Heart right ventricle (tissue), 16 donors: ENCODE measurements at regions not wholly inside any gene's neighbourhood (a gene's known extent, or its start where the extent isn't known, plus 50 kb on each side); places are given as distances from the start of the nearest gene placed in this dataset.

Experiments
- ATAC-seq, 8 donors: fragments of 200-7000 bp; cut with Tn5 transposase; one replicate each; pipeline ENCODE4 v1.9.1; 2020; ENCODE audit warnings: mild to moderate bottlenecking in 8 of 8, moderate library complexity in 8 of 8, moderate number of reproducible peaks in 1 of 8
- DNase-seq, 2 donors: peaks; one replicate each; pipeline ENCODE4 v3.0.0-alpha.2; 2020
- H3K27ac ChIP-seq, 10 donors: fragments of 200-600 bp; sonication (generic) in 2 of 10; one replicate each; pipeline versions ENCODE4 v1.5.0 to v1.8.0; 2020 to 2022; ENCODE audit warnings: mild to moderate bottlenecking in 3 of 10
- H3K27me3 ChIP-seq, 7 donors: fragments of 200-600 bp; one replicate each; pipeline ENCODE4 v1.8.0; 2021 to 2022; ENCODE audit warnings: mild to moderate bottlenecking in 2 of 7
- H3K36me3 ChIP-seq, 9 donors: fragments of 200-600 bp; sonication (generic) in 1 of 9; one replicate each; pipeline versions ENCODE4 v1.5.0 to v1.8.0; 2020 to 2022; ENCODE audit warnings: mild to moderate bottlenecking in 2 of 9
- H3K4me1 ChIP-seq, 9 donors: fragments of 200-600 bp; sonication (generic) in 1 of 9; one replicate each; pipeline versions ENCODE4 v1.5.0 to v1.8.0; 2020 to 2022; ENCODE audit warnings: mild to moderate bottlenecking in 4 of 9
- H3K4me3 ChIP-seq, 10 donors: fragments of 200-600 bp; sonication (generic) in 2 of 10; one replicate each; pipeline versions ENCODE4 v1.5.0 to v1.8.0; 2020 to 2022; ENCODE audit warnings: mild to moderate bottlenecking in 7 of 10, moderate library complexity in 2 of 10
- H3K9me3 ChIP-seq, 11 donors: fragments of 200-600 bp in 10 of 11; sonication (generic) in 2 of 11; one replicate each; pipeline versions ENCODE4 v1.5.0 to v1.8.0; 2013 to 2022; ENCODE audit warnings: mild to moderate bottlenecking in 2 of 11, control low read depth in 1 of 11, moderate library complexity in 1 of 11
- CTCF ChIP-seq, 9 donors: fragments of 200-600 bp; sonication (generic) in 2 of 9; IDR thresholded peaks; one replicate each; pipeline versions ENCODE4 v1.5.0 to v1.8.0; 2021 to 2022; ENCODE audit warnings: antibody characterized with exemption in 9 of 9, mild to moderate bottlenecking in 5 of 9, moderate library complexity in 1 of 9
- WGBS, 2 donors: extraction: QIAGEN DNeasy Blood & Tissue Kit; methylation state at CpG; one replicate each; pipeline ENCODE4 v1.1.7; 2013; ENCODE audit warnings: inconsistent platforms in 1 of 2; 5-methylcytosine and 5-hydroxymethylcytosine counted together
- intact Hi-C, 10 donors: fragments of 100-400 bp; cut with DNase I; formaldehyde crosslinking; loops; one replicate each; pipeline versions ENCODE4 v1.11.1 to v1.14.2; 2022
- donor health status: Arrhythmogenic right ventricular cardiomyopathy.
- donor health status: ischemic (EF 13 %, LVEDD 7.1; RV severe dilation, severe dysfunction).
- donor health status: healthy with polysubstance abuse.
- donor health status: DM: no; HTN: yes; CAD: no.
- donor health status: DM: no; HTN: no; CAD: no.
- donor health status: ischemic (EF 25% LVEDD 6.9; RV normal size, moderate dysfunction).
- donor health status: ischemic (EF 25% LVEDD 5.7; RV mildly dilated, moderate dysfunction).
- donor health status: healthy.
- donor health status: DM: yes; HTN: yes; CAD: no.
- donor health status: Ischemic cardiomyopathy.
- donor health status: ischemic (EF 35%, LVEDD 5.7; RV mildly dilated, moderate dysfunction).
- donor health status: nonischemic (EF 11% LVEDD 7.7; RV severe dilation, severe dysfunction).
- donor health status: DM: yes; HTN: yes; CAD: no.
- donor health status: PGD.
- donor health status: ischemic (EF 29% LVEDD 5.4; RV normal size, mild dysfunction).
- donor health status: nonischemic (EF 23%, LVEDD 6.1; RV moderate dilation, normal function).

- no peak for ATAC-seq
- TF ChIP-seq CTCF (IDR thresholded peaks at IDR 0.05): no peak
Observed at GRCh38 chr9:79788662-79789061, 216.9 kb downstream of the TLE4 start.

GRCh38 chr9:79781263-79781662 lies 209.5 kb downstream of the TLE4 start:
- TF ChIP-seq CTCF (IDR thresholded peaks at IDR 0.05): no peak
- Histone ChIP-seq H3K27ac (no peak overlapping the region), H3K4me1 (no peaks in the 10 kb centered on the region), H3K27me3 (peaks cover 0 to 5% (median 0%) of the 10 kb centered on the region in 7 donors), H3K9me3 (no peaks in the 10 kb centered on the region), H3K36me3 (no peaks in the 10 kb centered on the region), H3K4me3 (no peak overlapping the region)
- 97% methylated on average over 4 of the region's 4 CpGs for WGBS, 2 donors
- no peak for DNase-seq
- ATAC-seq: no peak
- intact Hi-C loops: loop anchor here in 1 of 10 donors (10.0 kb wide), 1 partner anchor 64 kb away; no protein-coding TSS in a partner anchor

More at GRCh38 chr9:79788662-79789061, 216.9 kb downstream of the TLE4 start:
- Histone ChIP-seq H3K27ac (no peak overlapping the region), H3K4me1 (no peaks in the 10 kb centered on the region), H3K27me3 (peaks cover 0 to 5% (median 0%) of the 10 kb centered on the region in 7 donors), H3K36me3 (no peaks in the 10 kb centered on the region), H3K9me3 (peaks cover 0 to 8% (median 0%) of the 10 kb centered on the region in 11 donors), H3K4me3 (no peak overlapping the region)
- WGBS, 2 donors: 79 to 86% methylated on average over 1 of the region's 1 CpG
- intact Hi-C loops: loop anchor here in 1 of 10 donors (10.0 kb wide), 1 partner anchor 56 kb away; no protein-coding TSS in a partner anchor
- no peak for DNase-seq

- Histone ChIP-seq H3K27me3 (peaks cover 0 to 4% (median 0%) of the 10 kb centered on the region in 7 donors), H3K27ac (no peak overlapping the region), H3K4me1 (no peaks in the 10 kb centered on the region), H3K9me3 (no peaks in the 10 kb centered on the region), H3K4me3 (no peak overlapping the region), H3K36me3 (no peaks in the 10 kb centered on the region)
- no peak for DNase-seq
- intact Hi-C loops: loop anchor here in 1 of 10 donors (10.0 kb wide), 1 partner anchor 64 kb away; no protein-coding TSS in a partner anchor
- no peak for TF ChIP-seq CTCF (IDR thresholded peaks at IDR 0.05)
- WGBS, 2 donors: 93 to 98% methylated on average over 3 of the region's 3 CpGs
- ATAC-seq: no peak
Observed at GRCh38 chr9:79780559-79780958, 208.8 kb downstream of the TLE4 start.

- intact Hi-C loops: loop anchor here in 1 of 10 donors (10.0 kb wide), 1 partner anchor 65 kb away; no protein-coding TSS in a partner anchor
- H3K4me1 ChIP-seq: no peaks in the 10 kb centered on the region
- no peaks in the 10 kb centered on the region for H3K36me3 ChIP-seq
- no peak overlapping the region for H3K27ac ChIP-seq
- ATAC-seq: no peak
- TF ChIP-seq CTCF (IDR thresholded peaks at IDR 0.05): no peak
- H3K27me3 ChIP-seq: no peaks in the 10 kb centered on the region
- H3K9me3 ChIP-seq: no peaks in the 10 kb centered on the region
- no peak for DNase-seq
- no peak overlapping the region for H3K4me3 ChIP-seq
- 77 to 84% methylated on average over 7 of the region's 7 CpGs for WGBS, 2 donors
Observed at GRCh38 chr9:79779901-79780300, 208.1 kb downstream of the TLE4 start.
